Kidney epithelial cell (primary cell): ENCODE measurements at regions not wholly inside any gene's neighbourhood (a gene's known extent, or its start where the extent isn't known, plus 50 kb on each side); places are given as distances from the start of the nearest gene placed in this dataset.
"Not testable (repeated sequence)": the region's sequence is repeated elsewhere in the genome, so short reads cannot be mapped to it uniquely, and the experiment has no call there.

Experiments used
- DNase-seq: peaks from one replicate; pipeline ENCODE4 v3.0.0-alpha.2; 2010; ENCODE audit warnings: low read depth
- H3K27me3 ChIP-seq: 2 replicates; pipeline ENCODE4 v1.6.0; 2011; ENCODE audit warnings: low read length; ENCODE audit not compliant: control insufficient read depth, insufficient read depth
- H3K36me3 ChIP-seq: 2 replicates; pipeline ENCODE4 v1.5.1; 2011; ENCODE audit warnings: low read length; ENCODE audit not compliant: control insufficient read depth, insufficient read depth
- H3K4me3 ChIP-seq: 2 replicates; pipeline ENCODE4 v1.5.1; 2011; ENCODE audit warnings: low read depth, mild to moderate bottlenecking, control low read depth, low read length
- TF ChIP-seq, protein P1 (sequence below): IDR thresholded peaks from 2 replicates; pipeline ENCODE4 v1.5.1; 2011; ENCODE audit warnings: mild to moderate bottlenecking, moderate library complexity, low read length, control low read depth, inconsistent platforms; ENCODE audit not compliant: insufficient read depth, poor library complexity, severe bottlenecking

DNA sequence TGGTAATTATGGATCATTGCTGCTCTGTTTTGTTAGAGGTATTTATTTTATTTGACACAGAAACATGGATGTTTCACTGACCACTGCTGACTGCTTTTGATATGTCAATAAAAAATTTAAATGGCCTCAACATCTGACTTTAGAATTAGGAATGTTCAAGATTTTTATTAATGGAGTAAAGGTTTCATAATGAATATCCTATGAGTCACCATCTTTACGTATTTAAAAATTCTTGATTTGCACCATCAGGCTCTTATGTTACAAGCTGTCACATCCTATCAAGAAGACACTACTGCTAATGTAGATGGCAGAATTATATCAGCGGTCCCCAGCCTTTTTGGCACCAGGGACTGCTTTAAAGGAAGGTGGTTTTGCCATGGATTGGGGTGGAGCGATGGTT, 578.7 kb upstream of the NRP1 start:
- no peak for DNase-seq
- H3K27me3 ChIP-seq, result no peaks in the 10 kb centered on the region
- no peaks in the 10 kb centered on the region for H3K36me3 ChIP-seq
- no peak overlapping the region for H3K4me3 ChIP-seq
- TF ChIP-seq, protein P1, sequence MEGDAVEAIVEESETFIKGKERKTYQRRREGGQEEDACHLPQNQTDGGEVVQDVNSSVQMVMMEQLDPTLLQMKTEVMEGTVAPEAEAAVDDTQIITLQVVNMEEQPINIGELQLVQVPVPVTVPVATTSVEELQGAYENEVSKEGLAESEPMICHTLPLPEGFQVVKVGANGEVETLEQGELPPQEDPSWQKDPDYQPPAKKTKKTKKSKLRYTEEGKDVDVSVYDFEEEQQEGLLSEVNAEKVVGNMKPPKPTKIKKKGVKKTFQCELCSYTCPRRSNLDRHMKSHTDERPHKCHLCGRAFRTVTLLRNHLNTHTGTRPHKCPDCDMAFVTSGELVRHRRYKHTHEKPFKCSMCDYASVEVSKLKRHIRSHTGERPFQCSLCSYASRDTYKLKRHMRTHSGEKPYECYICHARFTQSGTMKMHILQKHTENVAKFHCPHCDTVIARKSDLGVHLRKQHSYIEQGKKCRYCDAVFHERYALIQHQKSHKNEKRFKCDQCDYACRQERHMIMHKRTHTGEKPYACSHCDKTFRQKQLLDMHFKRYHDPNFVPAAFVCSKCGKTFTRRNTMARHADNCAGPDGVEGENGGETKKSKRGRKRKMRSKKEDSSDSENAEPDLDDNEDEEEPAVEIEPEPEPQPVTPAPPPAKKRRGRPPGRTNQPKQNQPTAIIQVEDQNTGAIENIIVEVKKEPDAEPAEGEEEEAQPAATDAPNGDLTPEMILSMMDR, result no peak

DNA sequence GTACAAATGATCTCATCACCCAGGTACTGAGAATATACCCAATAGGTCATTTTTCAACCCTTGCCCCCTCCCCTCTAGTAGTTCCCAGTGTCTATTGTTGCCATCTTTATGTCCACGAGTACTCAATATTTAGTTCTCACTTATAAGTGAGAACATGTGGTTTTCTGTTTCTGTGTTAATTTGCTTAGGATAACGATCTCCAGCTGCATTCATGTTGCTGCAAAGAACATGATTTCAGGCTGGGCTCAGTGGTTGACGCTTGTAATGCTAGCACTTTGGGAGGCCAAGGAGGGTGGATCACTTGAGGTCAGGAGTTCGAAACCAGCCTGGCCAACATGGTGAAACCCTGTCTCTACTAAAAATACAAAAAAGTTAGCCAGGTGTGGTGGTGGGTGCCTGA, 575.0 kb upstream of the NRP1 start:
- not testable (repeated sequence) for H3K36me3 ChIP-seq, H3K27me3 ChIP-seq, H3K4me3 ChIP-seq, DNase-seq

DNA sequence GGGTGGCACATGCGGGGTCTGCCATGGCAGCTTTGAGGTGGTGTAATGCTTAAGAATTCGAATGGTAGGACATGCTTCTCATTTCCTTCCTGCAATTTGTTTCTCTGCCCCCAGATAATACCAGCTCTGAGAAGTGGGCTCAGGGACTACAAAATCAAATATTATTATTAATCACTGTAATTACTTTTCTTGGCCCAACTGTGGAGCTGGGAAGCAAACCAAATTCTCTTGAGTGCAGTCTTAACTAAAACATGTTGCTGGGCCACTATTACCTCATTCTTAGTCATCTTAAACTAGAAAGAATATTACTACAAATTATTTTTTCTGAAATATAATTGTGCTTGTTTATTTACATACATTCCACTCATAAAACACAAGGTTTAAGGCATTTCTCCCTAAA, 566.7 kb upstream of the NRP1 start:
- H3K27me3 ChIP-seq, result no peaks in the 10 kb centered on the region
- no peak overlapping the region for H3K4me3 ChIP-seq
- H3K36me3 ChIP-seq, result no peaks in the 10 kb centered on the region
- no peak for DNase-seq
- TF ChIP-seq, protein P1, result no peak

DNA sequence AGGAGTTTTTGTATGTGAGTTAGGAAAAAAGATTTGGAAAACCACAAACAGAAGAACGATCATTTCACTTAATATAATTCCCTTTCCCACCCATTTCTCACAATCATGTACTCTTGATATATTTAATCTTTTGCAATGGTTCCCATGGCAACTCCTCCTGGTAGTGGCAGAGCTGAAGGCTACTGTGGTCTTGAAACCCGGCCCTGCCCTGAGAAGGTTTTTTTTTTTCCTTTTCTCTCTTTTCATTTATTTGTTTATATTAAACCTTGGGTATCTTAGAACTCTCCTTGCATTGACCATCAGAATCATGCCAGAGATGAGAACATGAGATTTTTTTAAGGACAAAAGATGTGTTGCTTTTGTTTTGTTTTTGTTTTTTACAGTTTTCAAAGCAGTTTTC, 566.1 kb upstream of the NRP1 start:
- no peak for DNase-seq
- Histone ChIP-seq H3K4me3 (no peak overlapping the region), H3K27me3 (no peaks in the 10 kb centered on the region), H3K36me3 (no peaks in the 10 kb centered on the region)
- TF ChIP-seq, protein P1, result no peak

DNA sequence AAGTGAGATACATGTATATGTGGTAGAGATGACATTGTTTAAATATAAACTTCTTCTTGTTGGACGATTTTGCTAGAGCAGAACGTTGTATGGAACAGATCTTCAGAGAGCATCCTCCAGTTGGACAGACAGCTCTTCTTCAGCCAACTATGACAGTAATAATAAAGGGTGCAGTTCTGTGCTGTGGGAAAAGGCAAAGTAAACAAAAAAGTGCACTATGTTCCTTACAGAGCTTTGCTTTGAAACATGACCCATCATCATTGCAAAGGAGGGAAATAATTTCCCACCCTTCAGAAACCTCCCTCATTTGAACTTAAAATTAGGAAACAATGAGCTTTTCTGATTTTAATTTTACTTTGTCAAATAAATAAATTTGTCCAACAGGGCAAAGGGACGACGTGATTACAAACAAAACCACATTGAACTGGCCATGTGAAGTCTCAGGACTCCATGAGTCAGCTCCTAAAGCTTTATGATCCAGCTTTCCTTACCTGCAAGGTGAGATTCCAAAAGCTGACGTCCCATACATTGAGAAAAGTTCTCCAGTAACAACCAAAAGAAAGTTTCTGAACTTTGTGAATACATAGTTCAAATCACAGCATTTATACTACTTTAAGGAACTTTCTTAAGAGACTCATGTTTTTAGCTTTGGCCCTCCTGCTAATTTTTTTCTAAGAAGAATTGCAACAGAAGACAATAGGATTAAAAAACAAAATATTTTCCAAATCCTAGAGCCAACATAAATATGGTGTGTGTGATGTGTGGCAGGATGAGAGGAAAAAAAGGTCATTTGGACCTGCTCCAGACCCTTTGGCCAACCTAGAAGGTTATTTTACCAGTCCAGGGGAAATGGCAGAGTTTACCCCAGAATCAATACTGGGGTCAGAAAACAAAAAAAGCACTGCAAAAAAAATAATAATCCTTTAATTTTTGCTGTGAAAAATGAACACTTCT, 565.4 kb upstream of the NRP1 start:
- Histone ChIP-seq H3K36me3 (no peaks in the 10 kb centered on the region), H3K4me3 (no peak overlapping the region), H3K27me3 (no peaks in the 10 kb centered on the region)
- TF ChIP-seq, protein P1, result no peak
- DNase-seq, result no peak

DNA sequence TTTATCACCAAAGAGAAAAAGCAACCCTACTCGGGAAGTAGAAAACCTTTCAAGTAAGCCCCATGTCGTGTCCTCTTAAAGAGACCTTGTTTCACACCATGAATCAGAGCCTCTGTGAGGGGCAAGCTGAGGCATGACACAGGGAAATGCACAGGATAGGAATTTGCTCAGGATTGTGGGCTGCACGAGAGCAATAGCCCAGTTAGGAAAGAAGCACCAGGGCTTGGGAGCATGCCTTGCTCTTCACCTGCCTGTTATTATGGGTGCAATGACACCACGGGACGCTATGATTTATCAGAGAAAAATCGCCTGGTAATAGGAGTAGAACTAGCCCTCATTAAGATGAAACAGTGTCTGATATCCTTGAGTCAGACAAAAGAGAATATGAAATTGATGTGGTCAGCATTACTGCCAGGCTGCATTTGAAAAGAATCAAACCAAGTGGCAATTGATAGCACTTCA, 562.9 kb upstream of the NRP1 start:
- no peak for DNase-seq
- Histone ChIP-seq H3K36me3 (no peaks in the 10 kb centered on the region), H3K4me3 (no peak overlapping the region), H3K27me3 (no peaks in the 10 kb centered on the region)
- TF ChIP-seq, protein P1, result no peak
